ENCODE measurements at regions not wholly inside any gene's neighbourhood (a gene's known extent, or its start where the extent isn't known, plus 50 kb on each side); places are given as distances from the start of the nearest gene placed in this dataset.

- no peaks in the 10 kb centered on the region for H3K4me1 ChIP-seq (ENCODE audit: insufficient read depth, low read length)
These were observed 323.3 kb upstream of the ZC3H12C start for GRCh38 chr11:109769858-109770257.

GRCh38 chr11:109770323-109770722 lies 322.9 kb upstream of the ZC3H12C start:
- Histone ChIP-seq H3K79me2 (ENCODE audit: insufficient read depth, low read length) (no peaks in the 10 kb centered on the region), H3K9ac (ENCODE audit: low read length) (no peak overlapping the region), H3K36me3 (ENCODE audit: insufficient read depth, low read length) (no peaks in the 10 kb centered on the region), H3K4me2 (ENCODE audit: low read length) (no peak overlapping the region), H3K4me1 (ENCODE audit: insufficient read depth, low read length) (no peaks in the 10 kb centered on the region), H3K4me3 (ENCODE audit: insufficient read depth, low read depth, low read length) (no peak overlapping the region), H4K20me1 (ENCODE audit: insufficient read depth, low read length) (no peaks in the 10 kb centered on the region), H3K9me3 (ENCODE audit: insufficient read depth, low read depth, low read length) (no peaks in the 10 kb centered on the region), H3K27me3 (ENCODE audit: insufficient read depth, low read length) (no peaks in the 10 kb centered on the region), H3K27ac (ENCODE audit: low read depth, low read length) (no peak overlapping the region), H2AFZ (ENCODE audit: low read depth, low read length) (no peak overlapping the region)
- Mint-ChIP-seq H3K27ac (ENCODE audit: unreplicated experiment) (no peak overlapping the region), H3K27me3 (ENCODE audit: low read depth, unreplicated experiment) (no peaks in the 10 kb centered on the region), H3K9me3 (ENCODE audit: unreplicated experiment) (no peaks in the 10 kb centered on the region), H3K4me3 (ENCODE audit: unreplicated experiment) (no peak overlapping the region), H3K36me3 (ENCODE audit: low read depth, unreplicated experiment) (no peaks in the 10 kb centered on the region), H3K4me1 (ENCODE audit: low read depth, unreplicated experiment) (no peaks in the 10 kb centered on the region)
- TF ChIP-seq CTCF (IDR thresholded peaks at IDR 0.05; ENCODE audit: insufficient read depth, low read depth, low read length): no peak
- TF ChIP-seq EZH2 (IDR thresholded peaks at IDR 0.05; ENCODE audit: insufficient read depth, low read length): no peak
- no peak for FAIRE-seq
- DNase-seq (ENCODE audit: low read depth): no peak

More at GRCh38 chr11:109769858-109770257, 323.3 kb upstream of the ZC3H12C start:
- Mint-ChIP-seq H3K27ac (ENCODE audit: unreplicated experiment) (no peak overlapping the region), H3K4me3 (ENCODE audit: unreplicated experiment) (no peak overlapping the region), H3K36me3 (ENCODE audit: low read depth, unreplicated experiment) (no peaks in the 10 kb centered on the region), H3K9me3 (ENCODE audit: unreplicated experiment) (no peaks in the 10 kb centered on the region), H3K27me3 (ENCODE audit: low read depth, unreplicated experiment) (no peaks in the 10 kb centered on the region), H3K4me1 (ENCODE audit: low read depth, unreplicated experiment) (no peaks in the 10 kb centered on the region)
- Histone ChIP-seq H3K9ac (ENCODE audit: low read length) (no peak overlapping the region), H3K4me3 (ENCODE audit: insufficient read depth, low read depth, low read length) (no peak overlapping the region), H3K27ac (ENCODE audit: low read depth, low read length) (no peak overlapping the region), H4K20me1 (ENCODE audit: insufficient read depth, low read length) (no peaks in the 10 kb centered on the region), H2AFZ (ENCODE audit: low read depth, low read length) (no peak overlapping the region), H3K27me3 (ENCODE audit: insufficient read depth, low read length) (no peaks in the 10 kb centered on the region), H3K9me3 (ENCODE audit: insufficient read depth, low read depth, low read length) (no peaks in the 10 kb centered on the region), H3K79me2 (ENCODE audit: insufficient read depth, low read length) (no peaks in the 10 kb centered on the region), H3K36me3 (ENCODE audit: insufficient read depth, low read length) (no peaks in the 10 kb centered on the region), H3K4me2 (ENCODE audit: low read length) (no peak overlapping the region)
- TF ChIP-seq EZH2 (IDR thresholded peaks at IDR 0.05; ENCODE audit: insufficient read depth, low read length): no peak
- TF ChIP-seq CTCF (IDR thresholded peaks at IDR 0.05; ENCODE audit: insufficient read depth, low read depth, low read length): no peak
- no peak for DNase-seq (ENCODE audit: low read depth)
- FAIRE-seq: no peak

- H3K9me3 ChIP-seq (ENCODE audit: insufficient read depth, low read depth, low read length): no peaks in the 10 kb centered on the region
- TF ChIP-seq EZH2 (IDR thresholded peaks at IDR 0.05; ENCODE audit: insufficient read depth, low read length) (no peak), CTCF (IDR thresholded peaks at IDR 0.05; ENCODE audit: insufficient read depth, low read depth, low read length) (no peak)
- FAIRE-seq: no peak
- no peaks in the 10 kb centered on the region for H3K36me3 ChIP-seq (ENCODE audit: insufficient read depth, low read length)
- Mint-ChIP-seq H3K4me1 (ENCODE audit: low read depth, unreplicated experiment) (no peaks in the 10 kb centered on the region), H3K4me3 (ENCODE audit: unreplicated experiment) (no peak overlapping the region), H3K9me3 (ENCODE audit: unreplicated experiment) (no peaks in the 10 kb centered on the region), H3K27ac (ENCODE audit: unreplicated experiment) (no peak overlapping the region), H3K27me3 (ENCODE audit: low read depth, unreplicated experiment) (no peaks in the 10 kb centered on the region), H3K36me3 (ENCODE audit: low read depth, unreplicated experiment) (no peaks in the 10 kb centered on the region)
- H3K27ac ChIP-seq (ENCODE audit: low read depth, low read length): no peak overlapping the region
- H3K4me2 ChIP-seq (ENCODE audit: low read length): no peak overlapping the region
- no peak overlapping the region for H3K9ac ChIP-seq (ENCODE audit: low read length)
- no peaks in the 10 kb centered on the region for H3K4me1 ChIP-seq (ENCODE audit: insufficient read depth, low read length)
- DNase-seq (ENCODE audit: low read depth): no peak
- H4K20me1 ChIP-seq (ENCODE audit: insufficient read depth, low read length): no peaks in the 10 kb centered on the region
- H2AFZ ChIP-seq (ENCODE audit: low read depth, low read length): no peak overlapping the region
- no peaks in the 10 kb centered on the region for H3K79me2 ChIP-seq (ENCODE audit: insufficient read depth, low read length)
- no peaks in the 10 kb centered on the region for H3K27me3 ChIP-seq (ENCODE audit: insufficient read depth, low read length)
- H3K4me3 ChIP-seq (ENCODE audit: insufficient read depth, low read depth, low read length): no peak overlapping the region
These were observed 320.3 kb upstream of the ZC3H12C start for GRCh38 chr11:109772892-109773291.
